ENCODE measurements at regions not wholly inside any gene's neighbourhood (a gene's known extent, or its start where the extent isn't known, plus 50 kb on each side); places are given as distances from the start of the nearest gene placed in this dataset.

- TF ChIP-seq CTCF (IDR thresholded peaks at IDR 0.05) (no peak), POLR2A (IDR thresholded peaks at IDR 0.05) (no peak)
Measured at GRCh38 chr12:131592972-131593371, 117.9 kb upstream of the SFSWAP start.
